Thymus (tissue), 11 donors: ENCODE measurements at regions not wholly inside any gene's neighbourhood (a gene's known extent, or its start where the extent isn't known, plus 50 kb on each side); places are given as distances from the start of the nearest gene placed in this dataset.

Source experiments
- DNase-seq, 9 donors: peaks; one replicate each; pipeline ENCODE4 v3.0.0-alpha.2; 2013; ENCODE audit warnings: low spot score in 9 of 9, low read depth in 6 of 9, missing footprints in 1 of 9
- H3K27ac ChIP-seq, 2 donors: one replicate each; pipeline ENCODE4 v1.5.1; 2013; ENCODE audit warnings: control low read depth in 1 of 2, low read depth in 1 of 2, low read length in 1 of 2, mild to moderate bottlenecking in 1 of 2, moderate library complexity in 1 of 2
- H3K27me3 ChIP-seq, 2 donors: one replicate each; pipeline ENCODE4 v1.5.1; 2013; ENCODE audit warnings: low read length in 1 of 2; ENCODE audit not compliant: control insufficient read depth in 2 of 2, insufficient read depth in 1 of 2
- H3K36me3 ChIP-seq, 2 donors: one replicate each; pipeline ENCODE4 v1.5.1; 2013; ENCODE audit warnings: low read length in 1 of 2, mild to moderate bottlenecking in 1 of 2, moderate library complexity in 1 of 2; ENCODE audit not compliant: control insufficient read depth in 2 of 2, insufficient read depth in 2 of 2
- H3K4me1 ChIP-seq, 2 donors: one replicate each; pipeline ENCODE4 v1.5.1; 2013; ENCODE audit warnings: low read length in 2 of 2; ENCODE audit not compliant: control insufficient read depth in 2 of 2, insufficient read depth in 2 of 2
- H3K4me3 ChIP-seq, 2 donors: one replicate each; pipeline ENCODE4 v1.5.1; 2013; ENCODE audit warnings: low read length in 2 of 2, control low read depth in 1 of 2, mild to moderate bottlenecking in 1 of 2
- H3K9me3 ChIP-seq, 2 donors: one replicate each; pipeline ENCODE4 v1.5.1; 2013; ENCODE audit warnings: low read length in 1 of 2, mild to moderate bottlenecking in 1 of 2; ENCODE audit not compliant: control insufficient read depth in 2 of 2, insufficient read depth in 1 of 2
- WGBS: extraction: QIAGEN DNeasy Blood & Tissue Kit; methylation state at CpG from one replicate; pipeline ENCODE4 v1.1.7; 2013; 5-methylcytosine and 5-hydroxymethylcytosine counted together
- donor health status: healthy.

DNA sequence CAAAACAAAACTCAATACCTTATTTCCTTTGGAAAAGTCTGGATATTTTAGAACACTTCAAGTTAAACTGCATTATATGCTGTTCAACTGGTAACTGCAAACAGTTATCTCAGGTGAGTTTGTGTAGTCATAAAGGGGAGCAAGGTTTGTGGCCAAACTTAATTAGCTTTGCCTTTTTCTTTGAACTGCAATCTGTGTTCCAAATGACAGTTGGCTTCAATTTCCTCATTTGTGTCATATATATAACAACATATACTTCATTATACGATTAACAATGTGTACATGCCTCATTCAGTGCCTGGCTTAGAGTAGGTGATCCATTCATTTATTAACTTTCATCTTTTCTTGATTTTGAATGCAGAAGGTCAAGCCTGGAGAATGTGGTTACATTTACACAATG is 55.8 kb downstream of the KCNE4 start:
- WGBS, result 83% methylated on average over 1 of the region's 1 CpG
- Histone ChIP-seq H3K9me3 (no peaks in the 10 kb centered on the region), H3K27ac (no peak overlapping the region), H3K4me1 (no peaks in the 10 kb centered on the region), H3K4me3 (no peak overlapping the region), H3K36me3 (no peaks in the 10 kb centered on the region), H3K27me3 (no peaks in the 10 kb centered on the region)
- DNase-seq, result no peak

DNA sequence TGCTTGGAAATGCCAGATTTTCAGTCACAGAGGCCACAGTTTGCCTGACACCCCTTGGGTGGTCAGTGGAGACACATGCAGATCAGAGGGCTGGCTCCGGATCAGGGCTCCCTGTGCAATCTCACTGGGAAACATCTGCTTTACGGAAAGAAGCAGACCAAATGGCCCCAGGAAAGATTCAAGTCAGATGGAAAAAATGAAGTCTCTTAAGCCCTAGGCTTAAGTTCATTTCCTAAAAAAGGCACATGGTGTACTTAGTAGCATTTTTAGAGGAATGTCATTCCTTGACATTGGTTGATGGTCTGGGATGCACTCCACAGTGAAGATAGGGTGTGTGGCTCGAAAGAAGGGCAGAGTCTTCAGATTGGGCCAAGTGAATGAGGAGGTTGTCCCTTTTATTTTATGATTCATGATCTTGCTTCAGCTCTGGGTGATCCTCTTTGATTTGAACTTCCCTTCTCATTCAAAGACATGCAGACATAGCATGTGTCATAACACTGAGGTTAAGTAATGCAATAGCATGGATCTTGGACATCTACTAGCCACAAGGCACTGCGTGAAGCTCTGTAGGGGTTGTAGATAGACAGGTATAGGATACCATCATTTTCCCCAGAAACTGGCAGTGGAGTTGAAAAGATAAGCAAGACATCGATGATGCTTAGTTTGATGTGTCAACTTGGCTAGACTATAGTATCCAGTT is 56.5 kb downstream of the KCNE4 start:
- H3K4me3 ChIP-seq, result no peak overlapping the region
- no peaks in the 10 kb centered on the region for H3K36me3 ChIP-seq
- DNase-seq, result no peak
- no peak overlapping the region for H3K27ac ChIP-seq
- H3K27me3 ChIP-seq, result no peaks in the 10 kb centered on the region
- 77% methylated on average over 5 of the region's 5 CpGs for WGBS
- H3K9me3 ChIP-seq, result no peaks in the 10 kb centered on the region
- no peaks in the 10 kb centered on the region for H3K4me1 ChIP-seq

DNA sequence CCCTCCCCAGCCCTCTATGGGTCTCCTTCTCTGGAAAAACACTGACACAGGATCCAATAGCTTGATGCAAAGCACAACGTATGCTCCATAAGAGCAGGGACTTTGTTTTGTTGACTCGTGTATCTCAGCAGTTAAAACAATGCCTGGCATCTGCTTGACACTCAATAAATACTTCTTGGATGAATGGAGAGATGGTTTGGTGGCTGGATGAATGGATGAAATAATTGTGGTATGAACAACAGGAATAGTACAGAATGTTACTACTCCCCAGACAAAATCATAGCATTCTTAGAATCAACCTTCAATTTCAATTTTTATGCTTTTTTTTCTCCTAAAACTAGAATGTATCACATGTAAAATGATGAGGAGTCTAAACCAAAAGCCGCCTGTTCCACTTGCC is 57.4 kb downstream of the KCNE4 start:
- no peak for DNase-seq
- Histone ChIP-seq H3K27me3 (no peaks in the 10 kb centered on the region), H3K4me1 (no peaks in the 10 kb centered on the region), H3K36me3 (no peaks in the 10 kb centered on the region), H3K4me3 (no peak overlapping the region), H3K27ac (no peak overlapping the region), H3K9me3 (no peaks in the 10 kb centered on the region)
- WGBS, result 80% methylated on average over 3 of the region's 3 CpGs

- no peaks in the 10 kb centered on the region for H3K36me3 ChIP-seq
- no peaks in the 10 kb centered on the region for H3K4me1 ChIP-seq
- no peak overlapping the region for H3K27ac ChIP-seq
- no peaks in the 10 kb centered on the region for H3K27me3 ChIP-seq
- no peak overlapping the region for H3K4me3 ChIP-seq
- no peaks in the 10 kb centered on the region for H3K9me3 ChIP-seq
- no peak for DNase-seq
Observed at GRCh38 chr2:223113161-223113560, 61.2 kb downstream of the KCNE4 start.

- Histone ChIP-seq H3K36me3 (no peaks in the 10 kb centered on the region), H3K27ac (no peak overlapping the region)
- 61% methylated on average over 3 of the region's 3 CpGs for WGBS
Observed at GRCh38 chr2:223114170-223114569, 62.2 kb downstream of the KCNE4 start.

DNA sequence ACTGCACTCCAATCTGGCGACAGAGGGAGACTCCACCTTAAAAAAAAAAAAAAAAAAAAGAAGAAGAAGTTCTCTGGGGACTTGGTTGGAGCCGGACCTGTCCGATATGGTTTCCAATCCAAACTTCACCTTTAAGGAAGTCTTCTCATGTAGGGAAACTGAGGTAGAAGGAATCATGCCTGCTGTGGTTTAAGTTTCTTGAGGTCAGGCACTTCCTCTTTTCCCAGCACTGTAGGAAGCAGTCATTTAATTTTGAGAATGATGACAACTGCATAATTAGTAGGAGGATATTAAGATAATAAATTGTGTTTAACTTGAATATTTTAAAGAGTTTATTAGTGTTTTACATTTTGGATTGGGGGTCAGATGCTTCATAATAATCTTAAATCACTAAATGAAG is 62.9 kb downstream of the KCNE4 start:
- DNase-seq, result no peak
- H3K27ac ChIP-seq, result no peak overlapping the region
- no peaks in the 10 kb centered on the region for H3K36me3 ChIP-seq
- no peaks in the 10 kb centered on the region for H3K4me1 ChIP-seq
- WGBS, result 98% methylated on average over 3 of the region's 3 CpGs
- no peaks in the 10 kb centered on the region for H3K9me3 ChIP-seq
- no peaks in the 10 kb centered on the region for H3K27me3 ChIP-seq
- H3K4me3 ChIP-seq, result no peak overlapping the region

More at GRCh38 chr2:223114170-223114569, 62.2 kb downstream of the KCNE4 start:
- no peaks in the 10 kb centered on the region for H3K9me3 ChIP-seq
- H3K4me1 ChIP-seq, result no peaks in the 10 kb centered on the region
- no peak for DNase-seq
- H3K4me3 ChIP-seq, result no peak overlapping the region
- H3K27me3 ChIP-seq, result no peaks in the 10 kb centered on the region

GRCh38 chr2:223117533-223117932 is 65.5 kb downstream of the KCNE4 start:
- WGBS, result 90% methylated on average over 4 of the region's 4 CpGs
- H3K9me3 ChIP-seq, result no peaks in the 10 kb centered on the region
- H3K4me1 ChIP-seq, result no peaks in the 10 kb centered on the region
- no peak overlapping the region for H3K27ac ChIP-seq
- DNase-seq, result no peak
- no peak overlapping the region for H3K4me3 ChIP-seq
- no peaks in the 10 kb centered on the region for H3K36me3 ChIP-seq
- no peaks in the 10 kb centered on the region for H3K27me3 ChIP-seq

GRCh38 chr2:223121283-223121682 is 69.3 kb downstream of the KCNE4 start:
- Histone ChIP-seq H3K4me3 (no peak overlapping the region), H3K9me3 (no peaks in the 10 kb centered on the region), H3K27me3 (no peaks in the 10 kb centered on the region), H3K27ac (no peak overlapping the region), H3K4me1 (no peaks in the 10 kb centered on the region), H3K36me3 (no peaks in the 10 kb centered on the region)
- 84% methylated on average over 1 of the region's 1 CpG for WGBS
- DNase-seq, result no peak

DNA sequence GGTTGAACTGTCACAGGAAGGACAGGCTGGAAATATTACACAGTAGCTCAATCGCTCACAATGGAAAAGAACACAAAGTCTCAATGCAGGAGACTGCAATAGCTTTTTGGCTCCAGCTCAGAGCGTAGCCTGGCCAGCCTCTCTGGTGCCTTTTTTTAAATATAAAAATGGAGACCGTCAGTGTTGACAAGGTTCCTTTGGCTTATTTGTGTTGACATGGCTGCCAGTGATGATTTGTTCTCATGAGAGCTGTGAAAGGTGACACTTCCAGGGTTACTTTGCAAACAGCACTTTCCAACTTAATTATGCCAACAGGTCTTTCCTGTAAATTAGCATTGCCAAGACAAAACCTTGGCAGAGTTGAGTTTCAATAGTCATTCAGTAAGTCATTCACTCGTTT is 70.8 kb downstream of the KCNE4 start:
- Histone ChIP-seq H3K36me3 (no peaks in the 10 kb centered on the region), H3K4me3 (no peak overlapping the region), H3K27ac (no peak overlapping the region), H3K27me3 (no peaks in the 10 kb centered on the region), H3K4me1 (no peaks in the 10 kb centered on the region), H3K9me3 (no peaks in the 10 kb centered on the region)
- WGBS, result 70% methylated on average over 4 of the region's 4 CpGs
- DNase-seq, result no peak
